T-helper 17 cell (primary cell): ENCODE measurements at regions not wholly inside any gene's neighbourhood (a gene's known extent, or its start where the extent isn't known, plus 50 kb on each side); places are given as distances from the start of the nearest gene placed in this dataset.

ENCODE experiments used
- ATAC-seq: fragments of 150-1000 bp; cut with Tn5 transposase; 2 replicates; pipeline ENCODE4 v1.10.0; 2021; ENCODE audit warnings: mild to moderate bottlenecking, moderate library complexity
- DNase-seq, 3 donors: peaks; one replicate each; pipeline versions ENCODE4 v3.0.0 to v3.0.0-alpha.2; 2020 to 2021
- H3K9me3 ChIP-seq: one replicate; pipeline ENCODE4 v1.7.0; 2013; ENCODE audit warnings: low read length, mild to moderate bottlenecking; ENCODE audit not compliant: control insufficient read depth, poor library complexity, severe bottlenecking
- H3K27ac Mint-ChIP-seq: one replicate; pipeline ENCODE4 v1.8.0; 2022; ENCODE audit warnings: mild to moderate bottlenecking, moderate library complexity, mixed read lengths
- H3K27me3 Mint-ChIP-seq: one replicate; pipeline ENCODE4 v1.8.0; 2022; ENCODE audit warnings: mixed read lengths
- H3K36me3 Mint-ChIP-seq: one replicate; pipeline ENCODE4 v1.8.0; 2022; ENCODE audit warnings: low read depth, mixed read lengths
- H3K4me1 Mint-ChIP-seq: one replicate; pipeline ENCODE4 v1.8.0; 2022; ENCODE audit warnings: mild to moderate bottlenecking, mixed read lengths
- H3K4me3 Mint-ChIP-seq: one replicate; pipeline ENCODE4 v1.8.0; 2022; ENCODE audit warnings: mild to moderate bottlenecking, moderate library complexity, mixed read lengths

DNA sequence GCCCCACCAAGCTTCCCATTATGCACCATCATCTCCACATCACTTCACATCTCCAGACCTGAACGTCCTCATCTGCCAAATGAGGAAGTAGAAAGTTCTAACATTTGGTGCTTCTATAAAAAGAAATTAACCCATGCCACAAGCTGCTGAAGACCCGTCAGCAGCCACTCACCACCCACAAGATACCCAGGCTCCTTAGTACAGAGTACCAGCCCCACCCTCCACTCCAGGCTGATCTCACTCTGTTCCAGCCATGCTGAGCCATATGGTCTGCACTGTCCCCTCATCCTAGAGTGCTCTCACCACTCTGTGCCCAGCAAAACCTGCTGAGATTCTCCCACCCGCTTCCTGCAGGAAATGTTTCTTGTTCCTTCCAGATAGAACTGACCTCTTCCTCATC lies 240.8 kb upstream of the PPARGC1A start:
- DNase-seq: no peak
- Mint-ChIP-seq H3K36me3 (no peaks in the 10 kb centered on the region), H3K4me3 (no peak overlapping the region), H3K27me3 (no peaks in the 10 kb centered on the region), H3K27ac (no peak overlapping the region), H3K4me1 (no peaks in the 10 kb centered on the region)
- H3K9me3 ChIP-seq: no peaks in the 10 kb centered on the region
- no peak for ATAC-seq

DNA sequence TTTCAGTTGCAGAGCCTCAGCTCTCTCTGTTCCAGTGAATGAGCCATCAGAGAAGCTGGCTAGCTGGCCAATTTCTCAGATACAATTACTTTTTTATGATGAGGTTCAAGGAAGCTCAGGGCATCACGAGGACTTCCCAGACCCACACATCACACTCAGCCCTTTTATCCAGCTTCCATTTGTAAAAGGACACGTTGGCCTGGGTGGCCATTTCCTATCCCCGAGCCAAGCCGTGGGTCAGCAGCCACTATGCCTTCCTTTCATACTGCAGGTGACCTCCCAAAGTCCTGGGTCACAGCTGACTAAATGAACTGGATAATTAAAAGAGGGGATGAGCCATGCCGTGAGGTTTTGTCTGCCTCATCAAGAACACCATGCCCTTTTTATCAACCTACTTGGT lies 236.9 kb upstream of the PPARGC1A start:
- no peaks in the 10 kb centered on the region for H3K4me1 Mint-ChIP-seq
- H3K27me3 Mint-ChIP-seq: no peaks in the 10 kb centered on the region
- H3K36me3 Mint-ChIP-seq: no peaks in the 10 kb centered on the region
- H3K4me3 Mint-ChIP-seq: no peak overlapping the region
- ATAC-seq: no peak
- no peaks in the 10 kb centered on the region for H3K9me3 ChIP-seq
- no peak overlapping the region for H3K27ac Mint-ChIP-seq
- DNase-seq: no peak

DNA sequence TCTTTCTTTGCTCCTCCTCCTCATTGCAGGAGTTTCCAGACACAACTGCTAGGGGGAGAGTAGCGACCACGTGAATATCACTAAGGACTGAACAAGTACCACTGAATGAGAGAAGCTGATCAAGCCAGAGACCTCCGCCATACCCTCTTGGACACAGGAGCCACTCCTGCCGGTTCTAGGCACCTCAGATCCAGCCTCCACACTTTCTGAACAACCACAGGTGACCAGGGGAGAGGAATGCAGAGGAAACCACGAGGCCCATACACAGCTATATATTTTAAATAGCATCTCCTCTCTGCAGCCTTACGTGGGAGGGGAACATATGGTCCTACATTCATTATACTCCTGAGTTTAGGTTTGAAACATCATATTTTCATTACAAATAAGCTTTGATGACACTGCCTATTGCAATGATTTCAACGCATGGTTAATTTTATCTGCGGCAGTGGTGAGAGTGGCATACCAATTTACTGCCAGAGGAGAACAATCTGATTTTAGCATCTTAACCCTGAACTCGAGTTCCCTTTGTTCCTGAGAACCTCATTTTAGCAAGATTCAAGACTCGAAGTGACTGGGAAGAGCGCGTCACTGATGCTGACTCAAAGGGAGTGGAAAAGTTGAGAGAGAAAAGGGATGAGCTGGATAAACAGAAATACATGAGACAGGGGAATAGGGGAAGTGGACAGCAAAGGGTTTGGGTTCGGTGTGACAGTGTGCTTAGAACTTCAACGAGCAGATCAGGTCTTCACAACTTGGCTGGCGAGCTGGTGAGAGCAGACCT lies 231.7 kb upstream of the PPARGC1A start:
- H3K27ac Mint-ChIP-seq: no peak overlapping the region
- no peaks in the 10 kb centered on the region for H3K36me3 Mint-ChIP-seq
- no peaks in the 10 kb centered on the region for H3K9me3 ChIP-seq
- H3K4me3 Mint-ChIP-seq: no peak overlapping the region
- DNase-seq: no peak
- no peaks in the 10 kb centered on the region for H3K4me1 Mint-ChIP-seq
- no peaks in the 10 kb centered on the region for H3K27me3 Mint-ChIP-seq
- ATAC-seq: no peak

GRCh38 chr4:24117975-24118374 lies 228.1 kb upstream of the PPARGC1A start:
- Mint-ChIP-seq H3K36me3 (no peaks in the 10 kb centered on the region), H3K27me3 (no peaks in the 10 kb centered on the region), H3K4me3 (no peak overlapping the region), H3K27ac (no peak overlapping the region), H3K4me1 (no peaks in the 10 kb centered on the region)
- DNase-seq (no peak), ATAC-seq (no peak)
- H3K9me3 ChIP-seq: no peaks in the 10 kb centered on the region

GRCh38 chr4:24116107-24116506 lies 226.3 kb upstream of the PPARGC1A start:
- DNase-seq: no peak
- ATAC-seq: no peak
- no peak overlapping the region for H3K27ac Mint-ChIP-seq
- no peak overlapping the region for H3K4me3 Mint-ChIP-seq
- no peaks in the 10 kb centered on the region for H3K27me3 Mint-ChIP-seq
- no peaks in the 10 kb centered on the region for H3K9me3 ChIP-seq
- H3K36me3 Mint-ChIP-seq: no peaks in the 10 kb centered on the region
- H3K4me1 Mint-ChIP-seq: no peaks in the 10 kb centered on the region

DNA sequence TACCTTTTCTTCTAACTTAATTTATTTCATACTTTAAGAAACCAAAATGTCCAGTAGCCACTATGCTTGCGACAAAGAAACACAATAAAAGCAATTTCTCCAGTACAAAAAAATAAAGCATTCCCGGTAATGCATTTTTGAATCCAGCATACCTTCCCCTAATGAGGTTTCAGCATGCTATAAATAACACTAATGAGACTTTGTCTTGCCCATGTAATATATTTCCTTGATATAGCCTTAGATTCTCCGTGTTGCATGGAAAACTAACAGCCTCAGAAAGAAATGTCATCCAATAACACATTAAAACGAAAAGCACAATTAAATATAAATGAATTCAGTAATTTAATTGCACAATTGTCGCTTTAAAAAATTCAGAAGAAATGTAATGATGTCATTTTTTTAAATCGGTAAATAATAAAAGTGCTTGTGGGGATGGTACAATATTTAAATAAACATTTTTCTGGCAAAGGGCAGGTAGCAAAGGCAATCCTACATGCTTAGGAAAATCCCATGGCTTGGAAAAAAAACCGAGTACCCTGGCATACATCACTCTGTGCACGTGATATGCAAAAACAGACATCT lies 225.2 kb upstream of the PPARGC1A start:
- no peaks in the 10 kb centered on the region for H3K27me3 Mint-ChIP-seq
- no peak for DNase-seq
- no peaks in the 10 kb centered on the region for H3K4me1 Mint-ChIP-seq
- no peak overlapping the region for H3K27ac Mint-ChIP-seq
- H3K36me3 Mint-ChIP-seq: no peaks in the 10 kb centered on the region
- ATAC-seq: no peak
- no peak overlapping the region for H3K4me3 Mint-ChIP-seq
- H3K9me3 ChIP-seq: no peaks in the 10 kb centered on the region

- ATAC-seq (no peak), DNase-seq (no peak)
- Mint-ChIP-seq H3K27me3 (no peaks in the 10 kb centered on the region), H3K36me3 (no peaks in the 10 kb centered on the region), H3K4me3 (no peak overlapping the region), H3K4me1 (no peaks in the 10 kb centered on the region), H3K27ac (no peak overlapping the region)
- H3K9me3 ChIP-seq: no peaks in the 10 kb centered on the region
These were observed 224.6 kb upstream of the PPARGC1A start for GRCh38 chr4:24114444-24114843.

GRCh38 chr4:24112466-24112865 lies 222.6 kb upstream of the PPARGC1A start:
- H3K9me3 ChIP-seq: no peaks in the 10 kb centered on the region
- H3K36me3 Mint-ChIP-seq: no peaks in the 10 kb centered on the region
- no peaks in the 10 kb centered on the region for H3K4me1 Mint-ChIP-seq
- H3K27me3 Mint-ChIP-seq: no peaks in the 10 kb centered on the region
- ATAC-seq (no peak), DNase-seq (no peak)
- H3K4me3 Mint-ChIP-seq: no peak overlapping the region
- H3K27ac Mint-ChIP-seq: no peak overlapping the region

DNA sequence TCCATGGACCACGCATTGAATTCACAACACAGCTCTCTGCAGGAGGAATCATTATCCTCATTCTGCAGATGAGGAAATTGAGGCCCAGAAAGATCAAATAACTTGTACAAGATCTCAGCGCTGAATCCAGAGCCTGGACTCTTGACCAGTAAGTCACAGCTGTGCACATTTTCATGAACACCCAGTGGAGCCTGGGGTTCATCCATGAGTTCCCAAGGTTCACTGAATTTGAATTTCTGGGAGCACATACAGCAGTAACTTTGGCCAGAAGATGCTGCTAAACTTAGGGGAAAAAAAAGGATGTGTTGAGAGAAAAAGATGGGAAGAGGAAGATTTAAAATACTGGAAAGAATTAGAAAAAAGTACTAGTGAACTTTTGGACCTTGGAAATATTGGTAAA lies 218.7 kb upstream of the PPARGC1A start:
- ATAC-seq (no peak), DNase-seq (no peak)
- H3K27ac Mint-ChIP-seq: no peak overlapping the region
- no peak overlapping the region for H3K4me3 Mint-ChIP-seq
- no peaks in the 10 kb centered on the region for H3K36me3 Mint-ChIP-seq
- no peaks in the 10 kb centered on the region for H3K4me1 Mint-ChIP-seq
- H3K9me3 ChIP-seq: no peaks in the 10 kb centered on the region
- H3K27me3 Mint-ChIP-seq: no peaks in the 10 kb centered on the region

DNA sequence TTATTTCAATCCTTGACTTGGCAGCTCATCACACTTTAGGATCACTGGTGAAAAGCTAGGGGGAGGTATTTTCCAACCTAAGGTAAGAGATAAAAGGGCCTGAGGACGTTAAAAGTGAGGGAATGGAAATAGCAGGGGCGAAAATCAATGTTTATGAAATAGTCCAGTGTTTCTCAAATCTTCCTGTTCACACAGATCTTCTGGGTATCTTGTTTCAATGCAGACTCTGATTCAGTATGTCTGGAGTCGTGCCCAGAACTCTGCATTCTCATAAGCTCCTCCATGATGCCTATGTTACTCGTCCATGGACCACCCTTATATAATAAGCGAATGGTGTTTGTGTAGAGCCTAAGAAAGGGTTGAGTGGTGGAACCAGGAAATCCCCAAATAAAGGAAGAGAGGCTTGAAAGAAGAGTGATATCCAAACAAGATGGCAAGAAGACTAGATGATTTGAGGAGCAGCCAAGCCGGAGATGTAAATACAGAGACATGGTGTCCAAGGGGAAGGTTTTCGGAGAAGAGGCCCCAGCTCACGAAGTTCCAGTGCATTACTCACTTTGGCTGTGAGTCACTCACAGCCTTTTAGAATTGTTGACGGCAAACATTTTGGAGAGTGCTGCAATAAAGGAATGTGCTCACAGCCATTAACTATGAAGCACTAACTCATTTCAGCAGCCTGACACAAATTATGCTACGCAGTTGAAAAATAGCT lies 215.6 kb upstream of the PPARGC1A start:
- Mint-ChIP-seq H3K36me3 (no peaks in the 10 kb centered on the region), H3K4me1 (no peaks in the 10 kb centered on the region), H3K27me3 (no peaks in the 10 kb centered on the region), H3K27ac (no peak overlapping the region), H3K4me3 (no peak overlapping the region)
- DNase-seq (no peak), ATAC-seq (no peak)
- peaks cover under 1% of the 10 kb centered on the region for H3K9me3 ChIP-seq

DNA sequence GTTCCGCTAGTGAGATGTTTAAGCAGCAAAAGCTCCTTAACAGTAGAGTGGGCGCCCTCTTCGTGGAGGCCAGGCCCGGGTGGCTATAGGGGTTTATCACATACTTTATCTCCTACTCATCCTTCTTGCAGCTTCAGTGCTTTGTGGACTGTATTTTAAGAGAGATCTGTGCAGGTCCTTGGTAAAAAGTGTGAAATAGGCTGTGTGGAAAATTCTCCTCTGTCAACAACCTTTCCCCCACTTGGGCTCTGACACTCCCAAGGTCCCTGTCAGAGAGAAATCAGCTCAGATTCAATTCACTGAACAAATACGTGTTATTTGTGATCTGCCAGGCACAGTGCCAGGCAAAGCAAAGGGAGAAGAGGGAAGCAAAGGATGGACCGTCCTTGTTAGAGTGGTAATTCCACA lies 214.3 kb upstream of the PPARGC1A start:
- Mint-ChIP-seq H3K4me3 (no peak overlapping the region), H3K36me3 (no peaks in the 10 kb centered on the region), H3K4me1 (no peaks in the 10 kb centered on the region), H3K27me3 (no peaks in the 10 kb centered on the region), H3K27ac (no peak overlapping the region)
- H3K9me3 ChIP-seq: peaks cover 3% of the 10 kb centered on the region
- ATAC-seq (no peak), DNase-seq (no peak)

- H3K27ac Mint-ChIP-seq: no peak overlapping the region
- H3K36me3 Mint-ChIP-seq: no peaks in the 10 kb centered on the region
- no peak overlapping the region for H3K4me3 Mint-ChIP-seq
- no peaks in the 10 kb centered on the region for H3K4me1 Mint-ChIP-seq
- no peak for ATAC-seq
- H3K27me3 Mint-ChIP-seq: no peaks in the 10 kb centered on the region
- no peak for DNase-seq
- H3K9me3 ChIP-seq: peaks cover 3% of the 10 kb centered on the region
These were observed 213.7 kb upstream of the PPARGC1A start for GRCh38 chr4:24103434-24104157.

- peaks cover 3% of the 10 kb centered on the region for H3K9me3 ChIP-seq
- Mint-ChIP-seq H3K27me3 (no peaks in the 10 kb centered on the region), H3K36me3 (no peaks in the 10 kb centered on the region), H3K4me1 (no peaks in the 10 kb centered on the region), H3K27ac (no peak overlapping the region), H3K4me3 (no peak overlapping the region)
- ATAC-seq (no peak), DNase-seq (no peak)
These were observed 212.8 kb upstream of the PPARGC1A start for GRCh38 chr4:24102621-24103020.
